ENCODE measurements at regions not wholly inside any gene's neighbourhood (a gene's known extent, or its start where the extent isn't known, plus 50 kb on each side); places are given as distances from the start of the nearest gene placed in this dataset.

DNA sequence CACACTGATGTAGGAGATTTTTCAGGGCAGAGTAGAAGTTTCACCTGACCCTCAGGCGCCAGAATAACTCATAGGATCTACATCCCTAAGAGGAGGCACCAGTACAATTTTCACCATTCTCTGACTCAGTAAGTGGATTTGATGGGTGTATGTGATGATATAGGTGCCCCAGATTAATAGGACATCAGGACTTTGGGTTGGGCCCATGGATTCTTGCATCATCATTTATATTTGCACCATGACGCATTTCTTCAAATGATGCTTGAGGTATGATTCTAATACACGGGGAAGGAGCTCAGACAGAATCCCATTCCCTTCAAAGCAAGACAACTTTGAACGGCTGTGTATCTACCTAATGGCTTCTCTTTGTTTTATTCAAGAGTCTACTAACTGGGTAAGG lies 173.2 kb downstream of the TMEM114 start:
- TF ChIP-seq SP1 (IDR thresholded peaks at IDR 0.05; ENCODE audit: low read depth): no peak
- TF ChIP-seq EZH2 (IDR thresholded peaks at IDR 0.05): no peak
- TF ChIP-seq, protein P1, sequence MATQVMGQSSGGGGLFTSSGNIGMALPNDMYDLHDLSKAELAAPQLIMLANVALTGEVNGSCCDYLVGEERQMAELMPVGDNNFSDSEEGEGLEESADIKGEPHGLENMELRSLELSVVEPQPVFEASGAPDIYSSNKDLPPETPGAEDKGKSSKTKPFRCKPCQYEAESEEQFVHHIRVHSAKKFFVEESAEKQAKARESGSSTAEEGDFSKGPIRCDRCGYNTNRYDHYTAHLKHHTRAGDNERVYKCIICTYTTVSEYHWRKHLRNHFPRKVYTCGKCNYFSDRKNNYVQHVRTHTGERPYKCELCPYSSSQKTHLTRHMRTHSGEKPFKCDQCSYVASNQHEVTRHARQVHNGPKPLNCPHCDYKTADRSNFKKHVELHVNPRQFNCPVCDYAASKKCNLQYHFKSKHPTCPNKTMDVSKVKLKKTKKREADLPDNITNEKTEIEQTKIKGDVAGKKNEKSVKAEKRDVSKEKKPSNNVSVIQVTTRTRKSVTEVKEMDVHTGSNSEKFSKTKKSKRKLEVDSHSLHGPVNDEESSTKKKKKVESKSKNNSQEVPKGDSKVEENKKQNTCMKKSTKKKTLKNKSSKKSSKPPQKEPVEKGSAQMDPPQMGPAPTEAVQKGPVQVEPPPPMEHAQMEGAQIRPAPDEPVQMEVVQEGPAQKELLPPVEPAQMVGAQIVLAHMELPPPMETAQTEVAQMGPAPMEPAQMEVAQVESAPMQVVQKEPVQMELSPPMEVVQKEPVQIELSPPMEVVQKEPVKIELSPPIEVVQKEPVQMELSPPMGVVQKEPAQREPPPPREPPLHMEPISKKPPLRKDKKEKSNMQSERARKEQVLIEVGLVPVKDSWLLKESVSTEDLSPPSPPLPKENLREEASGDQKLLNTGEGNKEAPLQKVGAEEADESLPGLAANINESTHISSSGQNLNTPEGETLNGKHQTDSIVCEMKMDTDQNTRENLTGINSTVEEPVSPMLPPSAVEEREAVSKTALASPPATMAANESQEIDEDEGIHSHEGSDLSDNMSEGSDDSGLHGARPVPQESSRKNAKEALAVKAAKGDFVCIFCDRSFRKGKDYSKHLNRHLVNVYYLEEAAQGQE (IDR thresholded peaks at IDR 0.05; ENCODE audit: low read depth): no peak
- TF ChIP-seq, protein P2, sequence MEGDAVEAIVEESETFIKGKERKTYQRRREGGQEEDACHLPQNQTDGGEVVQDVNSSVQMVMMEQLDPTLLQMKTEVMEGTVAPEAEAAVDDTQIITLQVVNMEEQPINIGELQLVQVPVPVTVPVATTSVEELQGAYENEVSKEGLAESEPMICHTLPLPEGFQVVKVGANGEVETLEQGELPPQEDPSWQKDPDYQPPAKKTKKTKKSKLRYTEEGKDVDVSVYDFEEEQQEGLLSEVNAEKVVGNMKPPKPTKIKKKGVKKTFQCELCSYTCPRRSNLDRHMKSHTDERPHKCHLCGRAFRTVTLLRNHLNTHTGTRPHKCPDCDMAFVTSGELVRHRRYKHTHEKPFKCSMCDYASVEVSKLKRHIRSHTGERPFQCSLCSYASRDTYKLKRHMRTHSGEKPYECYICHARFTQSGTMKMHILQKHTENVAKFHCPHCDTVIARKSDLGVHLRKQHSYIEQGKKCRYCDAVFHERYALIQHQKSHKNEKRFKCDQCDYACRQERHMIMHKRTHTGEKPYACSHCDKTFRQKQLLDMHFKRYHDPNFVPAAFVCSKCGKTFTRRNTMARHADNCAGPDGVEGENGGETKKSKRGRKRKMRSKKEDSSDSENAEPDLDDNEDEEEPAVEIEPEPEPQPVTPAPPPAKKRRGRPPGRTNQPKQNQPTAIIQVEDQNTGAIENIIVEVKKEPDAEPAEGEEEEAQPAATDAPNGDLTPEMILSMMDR (IDR thresholded peaks at IDR 0.05 in 2 of 3, conservative IDR thresholded peaks at IDR 0.05 in 1 of 3; ENCODE audit: borderline replicate concordance in 1 of 3, insufficient read depth in 1 of 3, low read depth in 2 of 3, low read length in 2 of 3): no peak
- TF ChIP-seq POLR2AphosphoS5 (IDR thresholded peaks at IDR 0.05; ENCODE audit: low read depth, low read length): no peak
- TF ChIP-seq, protein P3, sequence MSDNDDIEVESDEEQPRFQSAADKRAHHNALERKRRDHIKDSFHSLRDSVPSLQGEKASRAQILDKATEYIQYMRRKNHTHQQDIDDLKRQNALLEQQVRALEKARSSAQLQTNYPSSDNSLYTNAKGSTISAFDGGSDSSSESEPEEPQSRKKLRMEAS (IDR thresholded peaks at IDR 0.05): no peak
- TF ChIP-seq, protein P4, sequence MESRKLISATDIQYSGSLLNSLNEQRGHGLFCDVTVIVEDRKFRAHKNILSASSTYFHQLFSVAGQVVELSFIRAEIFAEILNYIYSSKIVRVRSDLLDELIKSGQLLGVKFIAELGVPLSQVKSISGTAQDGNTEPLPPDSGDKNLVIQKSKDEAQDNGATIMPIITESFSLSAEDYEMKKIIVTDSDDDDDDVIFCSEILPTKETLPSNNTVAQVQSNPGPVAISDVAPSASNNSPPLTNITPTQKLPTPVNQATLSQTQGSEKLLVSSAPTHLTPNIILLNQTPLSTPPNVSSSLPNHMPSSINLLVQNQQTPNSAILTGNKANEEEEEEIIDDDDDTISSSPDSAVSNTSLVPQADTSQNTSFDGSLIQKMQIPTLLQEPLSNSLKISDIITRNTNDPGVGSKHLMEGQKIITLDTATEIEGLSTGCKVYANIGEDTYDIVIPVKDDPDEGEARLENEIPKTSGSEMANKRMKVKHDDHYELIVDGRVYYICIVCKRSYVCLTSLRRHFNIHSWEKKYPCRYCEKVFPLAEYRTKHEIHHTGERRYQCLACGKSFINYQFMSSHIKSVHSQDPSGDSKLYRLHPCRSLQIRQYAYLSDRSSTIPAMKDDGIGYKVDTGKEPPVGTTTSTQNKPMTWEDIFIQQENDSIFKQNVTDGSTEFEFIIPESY (IDR thresholded peaks at IDR 0.05; ENCODE audit: extremely low read depth, insufficient replicate concordance, low read length): no peak
- no peak for TF ChIP-seq ZNF274 (IDR thresholded peaks at IDR 0.05; ENCODE audit: low read depth, low read length)
- no peak for TF ChIP-seq YY1 (IDR thresholded peaks at IDR 0.05; ENCODE audit: extremely low read depth, insufficient replicate concordance, low read depth, low read length)
- TF ChIP-seq CEBPB (IDR thresholded peaks at IDR 0.05; ENCODE audit: low read depth): no peak
- no peak for TF ChIP-seq EZH2phosphoT487 (IDR thresholded peaks at IDR 0.05; ENCODE audit: borderline replicate concordance)
- no peak for TF ChIP-seq POLR2A (IDR thresholded peaks at IDR 0.05; ENCODE audit: borderline replicate concordance, extremely low read depth, insufficient read depth, insufficient read length)

Measured in HCT116 (cell line).